ENCODE measurements at regions not wholly inside any gene's neighbourhood (a gene's known extent, or its start where the extent isn't known, plus 50 kb on each side); places are given as distances from the start of the nearest gene placed in this dataset.

- no peak overlapping the region for H3K27ac ChIP-seq (replicated peaks)
- no peaks in the 10 kb centered on the region for H3K27me3 ChIP-seq (ENCODE audit: insufficient read depth, poor library complexity, severe bottlenecking)
- DNase-seq (ENCODE audit: low read depth in 1 of 2, low spot score in 1 of 2): no peak
- no peak overlapping the region for H3K4me3 ChIP-seq (replicated peaks; ENCODE audit: insufficient read depth, low read length)
- TF ChIP-seq SPI1 (IDR thresholded peaks at IDR 0.05; ENCODE audit: borderline replicate concordance, low read depth): no peak
- TF ChIP-seq, protein P1, sequence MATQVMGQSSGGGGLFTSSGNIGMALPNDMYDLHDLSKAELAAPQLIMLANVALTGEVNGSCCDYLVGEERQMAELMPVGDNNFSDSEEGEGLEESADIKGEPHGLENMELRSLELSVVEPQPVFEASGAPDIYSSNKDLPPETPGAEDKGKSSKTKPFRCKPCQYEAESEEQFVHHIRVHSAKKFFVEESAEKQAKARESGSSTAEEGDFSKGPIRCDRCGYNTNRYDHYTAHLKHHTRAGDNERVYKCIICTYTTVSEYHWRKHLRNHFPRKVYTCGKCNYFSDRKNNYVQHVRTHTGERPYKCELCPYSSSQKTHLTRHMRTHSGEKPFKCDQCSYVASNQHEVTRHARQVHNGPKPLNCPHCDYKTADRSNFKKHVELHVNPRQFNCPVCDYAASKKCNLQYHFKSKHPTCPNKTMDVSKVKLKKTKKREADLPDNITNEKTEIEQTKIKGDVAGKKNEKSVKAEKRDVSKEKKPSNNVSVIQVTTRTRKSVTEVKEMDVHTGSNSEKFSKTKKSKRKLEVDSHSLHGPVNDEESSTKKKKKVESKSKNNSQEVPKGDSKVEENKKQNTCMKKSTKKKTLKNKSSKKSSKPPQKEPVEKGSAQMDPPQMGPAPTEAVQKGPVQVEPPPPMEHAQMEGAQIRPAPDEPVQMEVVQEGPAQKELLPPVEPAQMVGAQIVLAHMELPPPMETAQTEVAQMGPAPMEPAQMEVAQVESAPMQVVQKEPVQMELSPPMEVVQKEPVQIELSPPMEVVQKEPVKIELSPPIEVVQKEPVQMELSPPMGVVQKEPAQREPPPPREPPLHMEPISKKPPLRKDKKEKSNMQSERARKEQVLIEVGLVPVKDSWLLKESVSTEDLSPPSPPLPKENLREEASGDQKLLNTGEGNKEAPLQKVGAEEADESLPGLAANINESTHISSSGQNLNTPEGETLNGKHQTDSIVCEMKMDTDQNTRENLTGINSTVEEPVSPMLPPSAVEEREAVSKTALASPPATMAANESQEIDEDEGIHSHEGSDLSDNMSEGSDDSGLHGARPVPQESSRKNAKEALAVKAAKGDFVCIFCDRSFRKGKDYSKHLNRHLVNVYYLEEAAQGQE (IDR thresholded peaks at IDR 0.05; ENCODE audit: insufficient replicate concordance, low read depth): no peak
- TF ChIP-seq GABPA (IDR thresholded peaks at IDR 0.05; ENCODE audit: low read depth): no peak
- TF ChIP-seq, protein P2, sequence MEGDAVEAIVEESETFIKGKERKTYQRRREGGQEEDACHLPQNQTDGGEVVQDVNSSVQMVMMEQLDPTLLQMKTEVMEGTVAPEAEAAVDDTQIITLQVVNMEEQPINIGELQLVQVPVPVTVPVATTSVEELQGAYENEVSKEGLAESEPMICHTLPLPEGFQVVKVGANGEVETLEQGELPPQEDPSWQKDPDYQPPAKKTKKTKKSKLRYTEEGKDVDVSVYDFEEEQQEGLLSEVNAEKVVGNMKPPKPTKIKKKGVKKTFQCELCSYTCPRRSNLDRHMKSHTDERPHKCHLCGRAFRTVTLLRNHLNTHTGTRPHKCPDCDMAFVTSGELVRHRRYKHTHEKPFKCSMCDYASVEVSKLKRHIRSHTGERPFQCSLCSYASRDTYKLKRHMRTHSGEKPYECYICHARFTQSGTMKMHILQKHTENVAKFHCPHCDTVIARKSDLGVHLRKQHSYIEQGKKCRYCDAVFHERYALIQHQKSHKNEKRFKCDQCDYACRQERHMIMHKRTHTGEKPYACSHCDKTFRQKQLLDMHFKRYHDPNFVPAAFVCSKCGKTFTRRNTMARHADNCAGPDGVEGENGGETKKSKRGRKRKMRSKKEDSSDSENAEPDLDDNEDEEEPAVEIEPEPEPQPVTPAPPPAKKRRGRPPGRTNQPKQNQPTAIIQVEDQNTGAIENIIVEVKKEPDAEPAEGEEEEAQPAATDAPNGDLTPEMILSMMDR (IDR thresholded peaks at IDR 0.05; ENCODE audit: insufficient read depth, low read length): no peak
- TF ChIP-seq POLR2AphosphoS5 (IDR thresholded peaks at IDR 0.05; ENCODE audit: low read depth): no peak
Measured at GRCh38 chr5:122674385-122674784, 100.5 kb upstream of the SNX2 start.

GRCh38 chr5:122680623-122681350 lies 94.1 kb upstream of the SNX2 start:
- no peaks in the 10 kb centered on the region for H3K27me3 ChIP-seq (ENCODE audit: insufficient read depth, poor library complexity, severe bottlenecking)
- H3K27ac ChIP-seq (replicated peaks): no peak overlapping the region
- H3K4me3 ChIP-seq (replicated peaks; ENCODE audit: insufficient read depth, low read length): no peak overlapping the region
- no peak for DNase-seq (ENCODE audit: low read depth in 1 of 2, low spot score in 1 of 2)
- TF ChIP-seq GABPA (IDR thresholded peaks at IDR 0.05; ENCODE audit: low read depth): no peak
- TF ChIP-seq, protein P2 (IDR thresholded peaks at IDR 0.05; ENCODE audit: insufficient read depth, low read length): no peak
- TF ChIP-seq POLR2AphosphoS5 (IDR thresholded peaks at IDR 0.05; ENCODE audit: low read depth): no peak
- TF ChIP-seq, protein P1 (IDR thresholded peaks at IDR 0.05; ENCODE audit: insufficient replicate concordance, low read depth): no peak
- TF ChIP-seq SPI1 (IDR thresholded peaks at IDR 0.05; ENCODE audit: borderline replicate concordance, low read depth): no peak

DNA sequence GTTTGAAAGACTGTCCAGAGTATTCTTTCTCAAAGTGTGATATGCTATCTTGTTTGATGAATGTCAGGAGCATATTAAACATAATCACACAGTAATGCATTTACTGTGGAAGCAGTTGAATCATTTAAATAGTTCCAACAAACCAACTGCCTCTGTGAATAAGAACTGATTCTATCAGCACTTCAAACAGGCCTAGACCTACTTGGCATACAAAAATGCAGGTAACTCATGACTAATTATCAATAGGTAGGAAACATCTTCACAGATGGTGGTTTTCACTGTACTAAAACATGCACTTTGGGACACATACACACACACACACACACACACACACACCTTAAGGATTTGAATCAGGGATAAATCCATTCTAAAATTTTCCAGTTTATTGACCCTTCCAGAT lies 91.2 kb upstream of the SNX2 start:
- Histone ChIP-seq H3K27ac (replicated peaks) (no peak overlapping the region), H3K4me3 (replicated peaks; ENCODE audit: insufficient read depth, low read length) (no peak overlapping the region), H3K27me3 (ENCODE audit: insufficient read depth, poor library complexity, severe bottlenecking) (no peaks in the 10 kb centered on the region)
- TF ChIP-seq, protein P2 (IDR thresholded peaks at IDR 0.05; ENCODE audit: insufficient read depth, low read length): no peak
- TF ChIP-seq, protein P1 (IDR thresholded peaks at IDR 0.05; ENCODE audit: insufficient replicate concordance, low read depth): no peak
- TF ChIP-seq SPI1 (IDR thresholded peaks at IDR 0.05; ENCODE audit: borderline replicate concordance, low read depth) (no peak), POLR2AphosphoS5 (IDR thresholded peaks at IDR 0.05; ENCODE audit: low read depth) (no peak), GABPA (IDR thresholded peaks at IDR 0.05; ENCODE audit: low read depth) (no peak)
- no peak for DNase-seq (ENCODE audit: low read depth in 1 of 2, low spot score in 1 of 2)
